Hypothalamus (tissue), 51 donors: ENCODE measurements at regions not wholly inside any gene's neighbourhood (a gene's known extent, or its start where the extent isn't known, plus 50 kb on each side); places are given as distances from the start of the nearest gene placed in this dataset.

Source experiments
- DNase-seq, 51 donors: peaks; one replicate each; lab custom pipeline; 2025; lab: John Stamatoyannopoulos, UW

DNA sequence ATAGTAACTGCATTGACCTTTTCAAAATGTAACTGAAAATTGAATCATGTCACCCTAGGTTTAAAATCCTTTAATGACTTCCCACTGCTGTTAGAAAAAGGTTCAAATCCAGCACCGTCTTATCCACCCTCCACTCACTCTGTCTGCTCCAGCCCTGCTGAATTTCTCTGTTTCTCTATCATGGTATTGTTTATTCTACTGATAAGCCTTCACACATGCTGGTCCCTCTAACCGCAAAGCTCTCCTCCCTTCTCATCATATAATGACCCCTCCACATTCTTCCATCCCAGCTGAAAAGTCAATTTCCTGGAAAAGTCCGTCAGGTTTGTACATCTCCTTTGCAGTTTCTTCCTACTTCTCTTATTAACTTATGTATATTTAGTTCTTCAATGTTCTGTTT, 389.2 kb upstream of the F9 start:
- no peak for DNase-seq

DNA sequence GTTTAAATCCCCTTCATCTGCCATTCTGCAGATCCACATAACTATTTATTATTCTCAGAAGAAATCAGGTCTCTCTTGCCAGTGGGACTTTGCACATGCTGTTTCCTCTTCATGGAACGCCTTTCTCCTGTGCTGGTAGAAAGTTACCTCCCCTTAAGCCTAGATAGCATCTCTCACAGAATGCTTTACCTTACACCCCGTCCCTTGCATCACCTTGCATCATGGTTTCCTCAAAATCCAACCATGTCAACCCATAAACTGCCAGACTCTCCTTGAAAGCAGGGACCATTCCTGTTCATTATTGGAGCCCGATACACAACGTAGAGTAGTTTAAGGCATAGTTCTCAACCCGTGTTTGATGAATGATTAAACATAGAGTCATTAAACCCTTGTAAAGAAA, 396.2 kb upstream of the F9 start:
- DNase-seq, result no peak

- DNase-seq, result no peak
Measured at GRCh38 chrX:139126493-139126892, 404.0 kb upstream of the F9 start.

- DNase-seq, result no peak
Measured at GRCh38 chrX:139125916-139126315, 404.6 kb upstream of the F9 start.

DNA sequence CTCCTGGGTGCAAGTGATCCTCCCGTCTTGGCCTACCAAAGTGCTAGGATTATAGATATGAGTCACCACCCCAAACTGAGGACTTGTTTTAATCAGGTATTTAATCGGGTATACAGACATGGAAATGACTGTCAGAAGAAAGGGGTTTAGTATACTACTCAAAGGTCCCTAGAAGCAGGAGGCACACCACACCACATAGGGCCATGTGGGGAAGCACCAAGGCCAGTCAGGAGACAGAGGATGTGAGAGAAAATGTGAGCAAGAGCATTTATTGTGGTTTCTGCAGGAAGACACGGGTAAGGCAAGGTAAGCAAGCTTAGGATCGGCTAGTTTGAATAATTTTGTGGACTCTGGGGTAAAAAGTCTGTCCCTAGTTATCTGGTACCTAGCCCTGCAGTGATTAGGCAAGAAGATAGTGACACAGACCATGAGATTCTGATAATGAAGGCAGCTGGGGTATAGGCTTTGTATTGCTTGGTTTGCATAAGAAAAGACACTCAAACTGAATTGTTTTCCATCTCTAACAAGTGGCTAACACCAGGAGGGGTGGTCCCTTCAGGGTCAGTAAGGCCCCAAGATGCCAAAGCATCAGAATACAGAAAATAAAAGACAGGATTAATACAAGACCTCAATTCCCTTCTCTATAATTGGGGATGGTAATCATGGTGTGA, 408.8 kb upstream of the F9 start:
- DNase-seq, result no peak

DNA sequence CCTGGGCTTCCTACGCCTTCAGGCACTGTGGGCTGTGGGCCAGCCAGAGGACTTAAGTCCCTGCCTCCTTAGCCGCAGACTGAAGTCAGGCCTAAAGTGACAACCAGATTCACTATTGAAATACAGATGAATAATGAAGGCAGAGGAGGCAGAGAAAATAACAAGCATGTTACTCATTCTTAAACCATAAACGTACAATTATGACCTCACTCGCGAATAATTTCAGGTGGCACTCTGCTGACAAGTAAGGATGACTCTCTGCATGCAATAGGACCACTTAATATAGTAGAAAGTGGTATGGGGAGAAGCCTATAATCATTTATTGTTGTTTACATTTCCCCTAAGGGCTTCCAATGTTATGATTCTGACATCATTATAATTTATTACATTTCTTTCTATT, 409.2 kb upstream of the FGF13 start:
- no peak for DNase-seq

DNA sequence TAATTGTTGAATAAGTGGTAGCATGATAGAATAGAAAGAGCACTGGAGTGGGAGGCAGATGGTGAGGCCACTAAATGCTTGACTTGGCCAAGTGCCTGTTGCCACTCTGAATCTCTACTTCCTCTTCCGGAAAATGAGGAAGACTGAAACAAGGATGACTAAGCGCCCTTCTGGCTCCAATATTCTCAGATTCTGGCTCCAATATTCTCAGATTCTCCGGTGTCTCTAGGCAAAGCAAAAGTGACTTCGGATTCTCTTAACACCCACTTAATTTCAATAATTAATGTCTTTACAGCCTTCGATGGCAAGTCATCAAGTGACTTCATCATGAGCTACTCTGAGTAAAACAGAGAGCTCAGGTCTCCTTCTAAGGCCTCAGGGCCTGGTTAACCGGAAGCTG, 402.2 kb upstream of the FGF13 start:
- DNase-seq, result no peak

- DNase-seq, result peak in 2 of 51 donors; percentile 0
Measured at GRCh38 chrX:139112432-139112831, 400.9 kb upstream of the FGF13 start.

- no peak for DNase-seq
Measured at GRCh38 chrX:139106069-139106468, 394.6 kb upstream of the FGF13 start.

- no peak for DNase-seq
Measured at GRCh38 chrX:139094671-139095592, 383.4 kb upstream of the FGF13 start.

GRCh38 chrX:139093201-139093600, 381.7 kb upstream of the FGF13 start:
- no peak for DNase-seq

DNA sequence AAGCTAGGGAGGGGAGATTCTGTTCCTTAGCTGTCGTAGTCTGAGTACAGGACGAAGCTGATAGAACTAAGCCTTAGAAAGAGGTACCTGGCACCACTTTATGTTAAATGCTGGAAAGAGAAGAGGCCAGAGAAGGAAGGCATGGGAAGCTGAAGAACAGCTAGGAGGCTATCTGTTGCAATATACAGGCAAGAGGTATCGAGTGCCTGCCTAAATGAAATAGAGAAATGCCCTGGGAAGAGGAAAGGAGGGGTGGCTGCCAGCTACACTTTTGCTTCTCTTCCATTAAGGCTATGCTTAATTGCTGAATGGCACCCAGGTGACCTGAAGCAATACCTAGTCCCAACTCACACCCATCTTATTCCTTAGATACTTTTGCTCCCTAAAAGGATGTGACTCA, 380.4 kb upstream of the FGF13 start:
- no peak for DNase-seq

GRCh38 chrX:139091066-139091465, 379.5 kb upstream of the FGF13 start:
- no peak for DNase-seq

- no peak for DNase-seq
Measured at GRCh38 chrX:139086246-139086645, 374.7 kb upstream of the FGF13 start.

DNA sequence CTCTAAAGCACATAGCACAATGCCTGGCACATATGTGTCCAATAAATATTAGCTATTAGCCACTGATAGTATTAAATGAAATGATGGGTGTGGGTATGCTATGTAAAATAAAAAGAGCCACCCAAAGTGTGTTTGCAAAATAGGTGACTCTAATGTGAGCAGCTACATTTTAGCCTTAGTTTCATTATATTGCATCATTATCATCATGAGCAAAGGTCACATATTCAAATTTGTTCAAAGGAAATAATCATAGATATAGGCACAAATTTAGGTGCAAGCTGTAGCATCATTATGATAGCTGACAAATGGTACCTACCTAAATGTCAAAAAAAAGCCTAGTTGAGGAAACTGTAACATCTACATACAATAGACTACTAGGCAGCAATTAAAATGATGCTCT, 373.9 kb upstream of the FGF13 start:
- no peak for DNase-seq

- no peak for DNase-seq
Measured at GRCh38 chrX:139083191-139083590, 371.7 kb upstream of the FGF13 start.

DNA sequence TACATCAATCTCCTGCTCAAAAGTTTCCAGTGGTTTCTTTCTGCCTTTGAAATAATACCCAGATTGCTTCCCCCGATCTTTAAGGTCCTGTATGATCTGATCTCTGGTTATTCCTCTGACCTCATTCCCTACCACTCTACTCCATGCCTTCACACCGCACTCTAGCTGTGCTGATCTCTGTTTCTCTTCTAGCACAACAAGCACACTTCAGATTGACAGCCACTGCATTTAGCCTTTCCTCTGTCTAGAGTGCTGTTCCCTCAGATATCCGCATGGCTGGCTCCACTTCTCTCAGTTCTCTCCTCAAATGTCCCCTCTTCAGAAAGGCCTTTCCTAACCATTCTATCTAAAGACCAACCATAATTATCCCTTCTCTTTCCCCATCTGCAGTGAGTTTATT, 370.4 kb upstream of the FGF13 start:
- no peak for DNase-seq

DNA sequence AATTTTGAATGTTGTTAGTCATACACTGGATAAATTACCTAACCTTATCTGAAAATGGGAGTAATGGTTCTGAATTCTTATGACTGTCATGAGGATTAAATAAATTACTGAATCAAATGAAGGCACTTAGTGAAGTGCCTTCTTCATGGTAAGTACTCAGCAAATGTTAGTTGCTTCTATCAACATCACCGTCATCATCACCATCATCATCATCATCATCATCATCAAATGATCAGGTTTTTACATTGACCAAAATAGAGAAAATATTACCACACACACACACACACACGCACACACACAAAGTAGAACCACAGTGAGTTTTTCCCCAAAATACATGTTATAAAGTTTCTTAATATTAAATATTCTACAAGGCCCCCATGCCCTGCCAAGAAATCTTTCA, 368.3 kb upstream of the FGF13 start:
- no peak for DNase-seq

DNA sequence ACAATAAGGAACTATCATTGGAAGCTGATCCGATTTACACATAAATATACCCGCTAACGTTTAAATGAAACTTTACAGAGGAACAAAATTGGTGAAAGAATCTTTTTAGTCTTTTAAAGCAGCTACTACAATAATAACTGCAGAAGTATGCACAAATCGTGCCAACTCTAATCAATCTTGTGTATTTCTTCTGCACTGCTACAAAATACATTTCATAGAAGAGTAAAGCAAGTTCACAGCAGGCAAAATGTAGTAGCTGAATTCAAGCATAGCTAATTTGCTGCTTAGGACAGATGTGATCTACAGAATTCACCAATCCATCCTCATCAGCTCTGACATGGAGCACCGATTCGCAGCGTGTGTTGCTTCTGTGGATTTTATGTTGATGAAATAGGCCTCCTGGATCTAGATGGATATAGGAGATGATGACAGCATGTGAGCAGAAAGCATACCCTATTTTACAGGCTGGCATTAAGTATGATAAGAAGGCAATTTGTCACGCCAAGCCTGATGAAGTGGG, 367.3 kb upstream of the FGF13 start:
- DNase-seq, result no peak

- no peak for DNase-seq
Measured at GRCh38 chrX:139078342-139078741, 366.8 kb upstream of the FGF13 start.

- DNase-seq, result no peak
Measured at GRCh38 chrX:139077281-139078250, 366.0 kb upstream of the FGF13 start.
